NCI-H345 (cell line): ENCODE measurements at regions not wholly inside any gene's neighbourhood (a gene's known extent, or its start where the extent isn't known, plus 50 kb on each side); places are given as distances from the start of the nearest gene placed in this dataset.
"Not testable (repeated sequence)": the region's sequence is repeated elsewhere in the genome, so short reads cannot be mapped to it uniquely, and the experiment has no call there.

Source experiments
- DNase-seq: peaks from one replicate; lab custom pipeline; 2025; lab: John Stamatoyannopoulos, UW

GRCh38 chr1:189022015-189022414, 1455.6 kb downstream of the BRINP3 start:
- no peak for DNase-seq

- no peak for DNase-seq
Observed at GRCh38 chr1:189027512-189027911, 1450.2 kb downstream of the BRINP3 start.

- DNase-seq: no peak
Observed at GRCh38 chr1:189033169-189033568, 1444.5 kb downstream of the BRINP3 start.

- DNase-seq: no peak
Observed at GRCh38 chr1:189036628-189037027, 1441.0 kb downstream of the BRINP3 start.

GRCh38 chr1:189046127-189046526, 1431.5 kb downstream of the BRINP3 start:
- no peak for DNase-seq

GRCh38 chr1:189084811-189085210, 1392.9 kb downstream of the BRINP3 start:
- DNase-seq: no peak

GRCh38 chr1:189103956-189104355, 1373.7 kb downstream of the BRINP3 start:
- no peak for DNase-seq

GRCh38 chr1:189117072-189117770, 1360.4 kb downstream of the BRINP3 start:
- DNase-seq: no peak

- DNase-seq: no peak
Observed at GRCh38 chr1:189121941-189122340, 1355.7 kb downstream of the BRINP3 start.

- no peak for DNase-seq
Observed at GRCh38 chr1:189125694-189126093, 1352.0 kb downstream of the BRINP3 start.

GRCh38 chr1:189131576-189131975, 1346.1 kb downstream of the BRINP3 start:
- no peak for DNase-seq

- DNase-seq: not testable (repeated sequence)
Observed at GRCh38 chr1:189139748-189140147, 1337.9 kb downstream of the BRINP3 start.

GRCh38 chr1:189141056-189141455, 1336.6 kb downstream of the BRINP3 start:
- DNase-seq: no peak

- DNase-seq: no peak
Observed at GRCh38 chr1:189149547-189150375, 1327.9 kb downstream of the BRINP3 start.

- no peak for DNase-seq
Observed at GRCh38 chr1:189150624-189151023, 1327.0 kb downstream of the BRINP3 start.

- DNase-seq: no peak
Observed at GRCh38 chr1:189151361-189151760, 1326.3 kb downstream of the BRINP3 start.

GRCh38 chr1:189152685-189153084, 1325.0 kb downstream of the BRINP3 start:
- no peak for DNase-seq

GRCh38 chr1:189158155-189158554, 1319.5 kb downstream of the BRINP3 start:
- DNase-seq: no peak

- DNase-seq: no peak
Observed at GRCh38 chr1:189175889-189176288, 1301.8 kb downstream of the BRINP3 start.

- DNase-seq: no peak
Observed at GRCh38 chr1:189180057-189180456, 1297.6 kb downstream of the BRINP3 start.

- no peak for DNase-seq
Observed at GRCh38 chr1:189185097-189185496, 1292.6 kb downstream of the BRINP3 start.

- no peak for DNase-seq
Observed at GRCh38 chr1:189192741-189193520, 1284.7 kb downstream of the BRINP3 start.

GRCh38 chr1:189205863-189206262, 1271.8 kb downstream of the BRINP3 start:
- no peak for DNase-seq
